SIG-M5 (cell line): ENCODE measurements at regions not wholly inside any gene's neighbourhood (a gene's known extent, or its start where the extent isn't known, plus 50 kb on each side); places are given as distances from the start of the nearest gene placed in this dataset.

Experiments used
- DNase-seq: peaks from one replicate; lab custom pipeline; 2025; lab: John Stamatoyannopoulos, UW

GRCh38 chr22:27452245-27452644 lies 349.3 kb downstream of the MN1 start:
- no peak for DNase-seq

GRCh38 chr22:27452922-27453321 lies 348.6 kb downstream of the MN1 start:
- DNase-seq = no peak

- no peak for DNase-seq
These were observed 347.8 kb downstream of the MN1 start for GRCh38 chr22:27453725-27454124.

GRCh38 chr22:27454807-27455450 lies 346.6 kb downstream of the MN1 start:
- DNase-seq = no peak

GRCh38 chr22:27455526-27455925 lies 346.0 kb downstream of the MN1 start:
- no peak for DNase-seq

- DNase-seq = no peak
These were observed 344.7 kb downstream of the MN1 start for GRCh38 chr22:27456696-27457503.

- no peak for DNase-seq
These were observed 341.6 kb downstream of the MN1 start for GRCh38 chr22:27459999-27460398.

- no peak for DNase-seq
These were observed 340.8 kb downstream of the MN1 start for GRCh38 chr22:27460591-27461347.

- DNase-seq = no peak
These were observed 340.1 kb downstream of the MN1 start for GRCh38 chr22:27461470-27461869.

GRCh38 chr22:27462190-27462589 lies 339.4 kb downstream of the MN1 start:
- DNase-seq = no peak

GRCh38 chr22:27463121-27463660 lies 338.4 kb downstream of the MN1 start:
- no peak for DNase-seq

GRCh38 chr22:27466229-27466628 lies 335.3 kb downstream of the MN1 start:
- DNase-seq = no peak

GRCh38 chr22:27466778-27467438 lies 334.6 kb downstream of the MN1 start:
- DNase-seq = no peak

- no peak for DNase-seq
These were observed 333.8 kb downstream of the MN1 start for GRCh38 chr22:27467711-27468110.

GRCh38 chr22:27468712-27469111 lies 332.8 kb downstream of the MN1 start:
- DNase-seq = no peak

GRCh38 chr22:27470169-27470772 lies 331.3 kb downstream of the MN1 start:
- no peak for DNase-seq

- no peak for DNase-seq
These were observed 328.6 kb downstream of the MN1 start for GRCh38 chr22:27472975-27473374.

- no peak for DNase-seq
These were observed 328.0 kb downstream of the MN1 start for GRCh38 chr22:27473533-27473932.

- DNase-seq = no peak
These were observed 327.4 kb downstream of the MN1 start for GRCh38 chr22:27474112-27474571.

GRCh38 chr22:27474711-27475547 lies 326.6 kb downstream of the MN1 start:
- no peak for DNase-seq

- no peak for DNase-seq
These were observed 326.0 kb downstream of the MN1 start for GRCh38 chr22:27475548-27475897.
